ENCODE measurements at regions not wholly inside any gene's neighbourhood (a gene's known extent, or its start where the extent isn't known, plus 50 kb on each side); places are given as distances from the start of the nearest gene placed in this dataset.
A peak's percentile ranks its signal among the peaks of the same experiment; 100 is the strongest.
"Not testable (repeated sequence)": the region's sequence is repeated elsewhere in the genome, so short reads cannot be mapped to it uniquely, and the experiment has no call there.

GRCh38 chr4:11650801-11651596 lies 222.3 kb upstream of the HS3ST1 start:
- H3K4me3 ChIP-seq (ENCODE audit: low read length), result no peak overlapping the region
- no peaks in the 10 kb centered on the region for H3K36me3 ChIP-seq (ENCODE audit: insufficient read depth, low read length)
- H3K9me3 ChIP-seq (ENCODE audit: low read length), result no peaks in the 10 kb centered on the region
- peak overlapping the region; percentile 39 for H2AFZ ChIP-seq (ENCODE audit: low read depth, low read length)
- no peaks in the 10 kb centered on the region for H3K27me3 ChIP-seq (ENCODE audit: insufficient read depth, low read length)
- H3K4me1 ChIP-seq (ENCODE audit: insufficient read depth, low read length), result peaks cover 8% of the 10 kb centered on the region

- no peaks in the 10 kb centered on the region for H3K27me3 ChIP-seq (ENCODE audit: insufficient read depth, low read length)
- no peak overlapping the region for H3K4me3 ChIP-seq (ENCODE audit: low read length)
- H3K4me1 ChIP-seq (ENCODE audit: insufficient read depth, low read length), result peaks cover 8% of the 10 kb centered on the region
- H3K36me3 ChIP-seq (ENCODE audit: insufficient read depth, low read length), result no peaks in the 10 kb centered on the region
- H3K9me3 ChIP-seq (ENCODE audit: low read length), result no peaks in the 10 kb centered on the region
- no peak overlapping the region for H2AFZ ChIP-seq (ENCODE audit: low read depth, low read length)
These were observed 218.7 kb upstream of the HS3ST1 start for GRCh38 chr4:11647433-11647832.

GRCh38 chr4:11643081-11643480 lies 214.4 kb upstream of the HS3ST1 start:
- H2AFZ ChIP-seq (ENCODE audit: low read depth, low read length); H3K27me3 ChIP-seq (ENCODE audit: insufficient read depth, low read length); H3K4me3 ChIP-seq (ENCODE audit: low read length): not testable (repeated sequence)

GRCh38 chr4:11640584-11640983 lies 211.9 kb upstream of the HS3ST1 start:
- H3K36me3 ChIP-seq (ENCODE audit: insufficient read depth, low read length), result no peaks in the 10 kb centered on the region
- no peaks in the 10 kb centered on the region for H3K9me3 ChIP-seq (ENCODE audit: low read length)
- no peaks in the 10 kb centered on the region for H3K4me1 ChIP-seq (ENCODE audit: insufficient read depth, low read length)
- no peak overlapping the region for H2AFZ ChIP-seq (ENCODE audit: low read depth, low read length)
- no peaks in the 10 kb centered on the region for H3K27me3 ChIP-seq (ENCODE audit: insufficient read depth, low read length)
- H3K4me3 ChIP-seq (ENCODE audit: low read length), result no peak overlapping the region

More at GRCh38 chr4:11643081-11643480, 214.4 kb upstream of the HS3ST1 start:
- not testable (repeated sequence) for H3K36me3 ChIP-seq (ENCODE audit: insufficient read depth, low read length); H3K4me1 ChIP-seq (ENCODE audit: insufficient read depth, low read length); H3K9me3 ChIP-seq (ENCODE audit: low read length)

- Histone ChIP-seq H3K4me3 (ENCODE audit: low read length) (no peak overlapping the region), H2AFZ (ENCODE audit: low read depth, low read length) (no peak overlapping the region), H3K9me3 (ENCODE audit: low read length) (no peaks in the 10 kb centered on the region), H3K36me3 (ENCODE audit: insufficient read depth, low read length) (no peaks in the 10 kb centered on the region), H3K4me1 (ENCODE audit: insufficient read depth, low read length) (no peaks in the 10 kb centered on the region), H3K27me3 (ENCODE audit: insufficient read depth, low read length) (no peaks in the 10 kb centered on the region)
These were observed 207.9 kb upstream of the HS3ST1 start for GRCh38 chr4:11636551-11636950.

- Histone ChIP-seq H3K36me3 (ENCODE audit: insufficient read depth, low read length) (no peaks in the 10 kb centered on the region), H3K9me3 (ENCODE audit: low read length) (no peaks in the 10 kb centered on the region), H3K4me1 (ENCODE audit: insufficient read depth, low read length) (no peaks in the 10 kb centered on the region)
These were observed 207.3 kb upstream of the HS3ST1 start for GRCh38 chr4:11636031-11636430.

GRCh38 chr4:11635342-11635741 lies 206.6 kb upstream of the HS3ST1 start:
- Histone ChIP-seq H2AFZ (ENCODE audit: low read depth, low read length) (no peak overlapping the region), H3K9me3 (ENCODE audit: low read length) (no peaks in the 10 kb centered on the region), H3K27me3 (ENCODE audit: insufficient read depth, low read length) (no peaks in the 10 kb centered on the region), H3K4me1 (ENCODE audit: insufficient read depth, low read length) (no peaks in the 10 kb centered on the region), H3K36me3 (ENCODE audit: insufficient read depth, low read length) (no peaks in the 10 kb centered on the region), H3K4me3 (ENCODE audit: low read length) (no peak overlapping the region)

More at GRCh38 chr4:11636031-11636430, 207.3 kb upstream of the HS3ST1 start:
- no peak overlapping the region for H2AFZ ChIP-seq (ENCODE audit: low read depth, low read length)
- no peaks in the 10 kb centered on the region for H3K27me3 ChIP-seq (ENCODE audit: insufficient read depth, low read length)
- no peak overlapping the region for H3K4me3 ChIP-seq (ENCODE audit: low read length)

GRCh38 chr4:11634283-11634682 lies 205.6 kb upstream of the HS3ST1 start:
- Histone ChIP-seq H3K27me3 (ENCODE audit: insufficient read depth, low read length) (no peaks in the 10 kb centered on the region), H3K36me3 (ENCODE audit: insufficient read depth, low read length) (no peaks in the 10 kb centered on the region), H3K9me3 (ENCODE audit: low read length) (no peaks in the 10 kb centered on the region), H3K4me3 (ENCODE audit: low read length) (no peak overlapping the region), H3K4me1 (ENCODE audit: insufficient read depth, low read length) (no peaks in the 10 kb centered on the region), H2AFZ (ENCODE audit: low read depth, low read length) (no peak overlapping the region)

- no peaks in the 10 kb centered on the region for H3K27me3 ChIP-seq (ENCODE audit: insufficient read depth, low read length)
- H3K4me1 ChIP-seq (ENCODE audit: insufficient read depth, low read length), result no peaks in the 10 kb centered on the region
- H2AFZ ChIP-seq (ENCODE audit: low read depth, low read length), result no peak overlapping the region
- H3K9me3 ChIP-seq (ENCODE audit: low read length), result no peaks in the 10 kb centered on the region
- no peaks in the 10 kb centered on the region for H3K36me3 ChIP-seq (ENCODE audit: insufficient read depth, low read length)
- no peak overlapping the region for H3K4me3 ChIP-seq (ENCODE audit: low read length)
These were observed 204.7 kb upstream of the HS3ST1 start for GRCh38 chr4:11633430-11633829.

- Histone ChIP-seq H3K4me1 (ENCODE audit: insufficient read depth, low read length) (no peaks in the 10 kb centered on the region), H3K4me3 (ENCODE audit: low read length) (no peak overlapping the region), H3K27me3 (ENCODE audit: insufficient read depth, low read length) (no peaks in the 10 kb centered on the region), H3K9me3 (ENCODE audit: low read length) (no peaks in the 10 kb centered on the region), H2AFZ (ENCODE audit: low read depth, low read length) (no peak overlapping the region), H3K36me3 (ENCODE audit: insufficient read depth, low read length) (no peaks in the 10 kb centered on the region)
These were observed 203.8 kb upstream of the HS3ST1 start for GRCh38 chr4:11632483-11632882.

GRCh38 chr4:11632025-11632424 lies 203.3 kb upstream of the HS3ST1 start:
- Histone ChIP-seq H3K27me3 (ENCODE audit: insufficient read depth, low read length) (no peaks in the 10 kb centered on the region), H3K9me3 (ENCODE audit: low read length) (no peaks in the 10 kb centered on the region), H3K4me1 (ENCODE audit: insufficient read depth, low read length) (no peaks in the 10 kb centered on the region), H2AFZ (ENCODE audit: low read depth, low read length) (no peak overlapping the region), H3K36me3 (ENCODE audit: insufficient read depth, low read length) (no peaks in the 10 kb centered on the region), H3K4me3 (ENCODE audit: low read length) (no peak overlapping the region)

GRCh38 chr4:11631416-11631815 lies 202.7 kb upstream of the HS3ST1 start:
- Histone ChIP-seq H3K9me3 (ENCODE audit: low read length) (no peaks in the 10 kb centered on the region), H3K36me3 (ENCODE audit: insufficient read depth, low read length) (no peaks in the 10 kb centered on the region), H2AFZ (ENCODE audit: low read depth, low read length) (no peak overlapping the region), H3K27me3 (ENCODE audit: insufficient read depth, low read length) (no peaks in the 10 kb centered on the region), H3K4me1 (ENCODE audit: insufficient read depth, low read length) (no peaks in the 10 kb centered on the region), H3K4me3 (ENCODE audit: low read length) (no peak overlapping the region)

- no peak overlapping the region for H2AFZ ChIP-seq (ENCODE audit: low read depth, low read length)
- no peaks in the 10 kb centered on the region for H3K36me3 ChIP-seq (ENCODE audit: insufficient read depth, low read length)
- no peaks in the 10 kb centered on the region for H3K9me3 ChIP-seq (ENCODE audit: low read length)
- no peak overlapping the region for H3K4me3 ChIP-seq (ENCODE audit: low read length)
- H3K27me3 ChIP-seq (ENCODE audit: insufficient read depth, low read length), result no peaks in the 10 kb centered on the region
- no peaks in the 10 kb centered on the region for H3K4me1 ChIP-seq (ENCODE audit: insufficient read depth, low read length)
These were observed 199.5 kb upstream of the HS3ST1 start for GRCh38 chr4:11628093-11628725.

All from neuron (in vitro differentiated cells).